OCI-LY7 (cell line): ENCODE measurements at regions not wholly inside any gene's neighbourhood (a gene's known extent, or its start where the extent isn't known, plus 50 kb on each side); places are given as distances from the start of the nearest gene placed in this dataset.

Experiments
- CTCF ChIP-seq: fragments of 200-600 bp; sonication (generic); conservative IDR thresholded peaks from 2 replicates; pipeline ENCODE4 v1.5.1; 2014; ENCODE audit warnings: mild to moderate bottlenecking, antibody characterized with exemption, low read length, moderate library complexity, mixed read lengths
- EZH2phosphoT487 ChIP-seq: fragments of 200-600 bp; sonication (generic); IDR thresholded peaks from 2 replicates; pipeline ENCODE4 v1.6.1; 2018; ENCODE audit warnings: low read depth, borderline replicate concordance, mild to moderate bottlenecking, mixed run types, antibody characterized with exemption, low read length, moderate library complexity, mixed read lengths

GRCh38 chr13:76222511-76222910 lies 586.4 kb downstream of the LMO7 start:
- TF ChIP-seq CTCF (no peak), EZH2phosphoT487 (no peak)
